CD4-positive, alpha-beta T cell treated with Interleukin-2 at 100 ng/mL for 4 hours (primary cell): ENCODE measurements at regions not wholly inside any gene's neighbourhood (a gene's known extent, or its start where the extent isn't known, plus 50 kb on each side); places are given as distances from the start of the nearest gene placed in this dataset.
"Not testable (repeated sequence)": the region's sequence is repeated elsewhere in the genome, so short reads cannot be mapped to it uniquely, and the experiment has no call there.

Experiments
- DNase-seq: peaks from one replicate; pipeline ENCODE4 v3.0.0-alpha.2; 2020; ENCODE audit warnings: low spot score

DNA sequence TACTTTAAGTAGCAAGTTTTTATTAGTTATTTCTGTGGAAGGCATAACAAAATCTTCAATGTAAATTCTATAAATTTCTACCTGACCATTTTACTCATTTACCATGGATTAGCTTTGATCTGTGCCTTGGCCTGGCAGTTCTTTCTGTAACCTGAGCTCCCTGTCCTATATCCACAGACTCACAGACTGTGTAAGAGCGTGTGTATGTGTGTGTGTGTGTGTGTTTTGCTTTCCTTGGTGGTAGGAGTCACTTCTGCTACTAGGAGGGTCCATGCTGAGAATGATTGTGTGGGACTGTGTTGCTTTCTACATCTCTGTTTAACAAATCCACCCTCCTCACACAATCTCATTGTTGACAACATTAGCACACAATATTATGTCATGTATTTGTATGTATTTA lies 221.2 kb upstream of the PELI2 start:
- no peak for DNase-seq

DNA sequence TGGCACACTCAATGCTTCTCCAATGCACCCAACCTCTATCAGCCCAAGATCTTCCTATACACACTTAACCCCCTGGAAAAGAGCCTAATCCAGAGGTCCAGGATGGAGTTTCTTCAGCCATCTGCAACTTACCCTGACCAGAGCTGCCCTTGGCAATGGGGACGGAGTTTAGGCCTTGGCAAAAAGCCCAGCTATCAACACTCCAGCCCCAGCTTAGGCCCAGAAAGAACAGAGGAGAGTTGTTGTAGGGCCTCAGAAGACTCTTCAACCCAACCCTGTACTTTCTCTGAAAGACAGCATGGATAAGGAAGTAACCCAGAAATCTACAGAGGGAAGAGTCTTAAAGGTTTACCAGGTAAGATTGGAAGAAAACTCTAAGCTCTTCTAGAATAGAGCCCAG lies 219.3 kb upstream of the PELI2 start:
- DNase-seq: no peak

- DNase-seq: no peak
Observed at GRCh38 chr14:55899531-55899930, 218.7 kb upstream of the PELI2 start.

- no peak for DNase-seq
Observed at GRCh38 chr14:55900749-55901148, 217.5 kb upstream of the PELI2 start.

DNA sequence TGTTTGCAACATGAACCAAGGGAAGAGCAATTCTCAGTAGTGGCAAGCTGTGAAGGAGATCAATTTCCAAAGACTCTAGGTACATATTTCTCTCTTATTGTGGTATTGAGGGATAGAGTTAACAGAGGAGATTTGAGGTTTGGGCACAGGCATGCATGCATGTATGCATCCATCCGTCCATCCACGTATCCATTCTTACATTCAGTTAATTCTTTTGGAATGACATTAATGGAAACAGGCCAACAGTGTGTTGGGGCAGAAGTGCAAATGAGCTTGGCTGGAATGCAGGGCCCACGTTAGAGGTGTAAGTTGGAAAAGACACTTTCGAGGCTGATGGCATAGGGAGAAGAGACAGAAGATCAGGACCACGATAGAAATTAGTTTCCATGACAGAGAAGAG lies 216.9 kb upstream of the PELI2 start:
- no peak for DNase-seq

GRCh38 chr14:55902241-55902640 lies 216.0 kb upstream of the PELI2 start:
- DNase-seq: no peak

DNA sequence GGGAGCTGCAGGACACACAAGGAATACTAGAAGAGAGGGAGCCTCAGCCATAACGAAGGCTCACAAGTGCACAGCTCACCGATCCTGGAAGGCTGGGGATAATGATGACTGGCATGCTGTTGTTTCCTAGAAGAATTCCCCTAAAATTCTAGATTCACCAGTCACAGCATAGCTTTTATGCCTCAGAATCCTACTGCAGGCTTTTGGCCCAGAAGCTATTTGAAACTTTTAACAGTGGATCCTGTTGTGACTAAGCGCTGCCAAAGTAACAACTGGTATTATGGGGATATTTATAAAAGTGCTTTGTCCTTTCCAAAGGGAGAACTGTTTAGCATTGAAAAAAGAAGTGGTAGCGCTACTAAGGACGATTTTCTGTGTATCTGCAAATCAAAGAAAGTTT lies 214.1 kb upstream of the PELI2 start:
- DNase-seq: no peak

DNA sequence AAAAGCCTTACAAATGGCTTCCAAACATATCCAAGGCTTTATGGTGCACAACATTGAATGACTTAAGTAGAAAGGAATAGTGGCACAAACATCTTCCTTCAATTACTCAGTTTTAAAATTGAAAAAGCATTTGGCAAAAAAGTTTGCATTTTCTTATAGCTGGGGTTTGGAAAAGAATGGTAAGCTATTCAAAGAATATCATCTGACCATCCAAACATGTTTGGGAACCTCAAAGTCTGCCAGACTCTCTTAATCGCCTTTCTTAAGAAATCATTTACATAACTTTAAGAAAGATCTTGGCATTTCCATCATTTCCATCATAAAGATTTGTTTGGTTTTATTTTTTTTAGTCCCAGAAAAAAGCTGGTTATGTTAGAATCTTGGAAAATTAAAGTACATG lies 210.1 kb upstream of the PELI2 start:
- DNase-seq: no peak

- DNase-seq: no peak
Observed at GRCh38 chr14:55909879-55910278, 208.3 kb upstream of the PELI2 start.

DNA sequence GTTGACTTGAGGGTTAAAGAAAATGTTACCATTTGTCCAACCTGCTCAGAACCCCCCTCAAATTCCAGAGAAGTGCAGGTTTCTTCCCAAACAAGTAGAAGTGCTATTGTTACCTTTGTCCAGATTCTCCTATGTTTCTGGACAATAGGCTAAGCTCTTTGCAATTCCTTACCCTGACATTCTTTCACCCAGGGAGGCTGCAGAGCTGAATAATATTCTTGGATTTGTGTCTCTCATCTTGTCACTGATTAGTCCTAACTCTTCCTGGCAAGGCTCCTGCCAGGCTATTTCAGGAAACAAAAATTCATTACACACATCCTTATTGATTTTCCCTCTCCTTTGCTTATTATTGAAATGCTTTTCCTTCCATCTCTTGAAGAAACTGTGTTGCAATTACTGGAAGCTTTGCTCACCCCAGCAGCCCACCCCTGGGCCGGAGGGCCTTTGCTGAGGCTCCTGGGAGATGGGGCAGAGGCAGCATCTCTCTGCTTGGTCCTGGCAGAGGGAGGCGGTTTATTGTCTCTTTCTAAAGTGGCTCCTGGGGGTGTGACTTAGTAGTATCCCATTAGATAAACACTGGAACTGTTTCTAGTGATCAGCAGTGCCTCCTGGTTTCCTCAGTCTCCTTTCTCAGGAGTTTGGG lies 207.5 kb upstream of the PELI2 start:
- DNase-seq: no peak

DNA sequence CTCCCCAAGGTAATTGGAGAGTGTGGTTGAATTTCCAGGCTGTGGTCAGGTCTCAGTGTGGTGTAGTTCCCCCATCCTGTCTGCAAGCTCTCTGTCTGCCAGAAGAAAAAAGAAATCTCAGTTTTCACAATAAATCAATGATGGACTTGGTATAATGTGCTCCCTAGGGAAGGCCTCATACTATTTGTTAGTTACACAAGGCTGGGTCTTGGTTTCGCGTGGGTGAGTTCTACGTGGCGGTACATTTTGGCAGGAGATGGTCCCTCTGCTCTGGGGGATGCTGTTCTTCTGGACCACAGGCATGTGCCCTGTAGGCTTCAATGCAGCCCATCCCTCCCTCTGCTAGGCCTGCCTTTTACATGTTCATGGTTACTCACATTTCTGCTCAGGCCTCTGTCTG lies 206.4 kb upstream of the PELI2 start:
- no peak for DNase-seq

DNA sequence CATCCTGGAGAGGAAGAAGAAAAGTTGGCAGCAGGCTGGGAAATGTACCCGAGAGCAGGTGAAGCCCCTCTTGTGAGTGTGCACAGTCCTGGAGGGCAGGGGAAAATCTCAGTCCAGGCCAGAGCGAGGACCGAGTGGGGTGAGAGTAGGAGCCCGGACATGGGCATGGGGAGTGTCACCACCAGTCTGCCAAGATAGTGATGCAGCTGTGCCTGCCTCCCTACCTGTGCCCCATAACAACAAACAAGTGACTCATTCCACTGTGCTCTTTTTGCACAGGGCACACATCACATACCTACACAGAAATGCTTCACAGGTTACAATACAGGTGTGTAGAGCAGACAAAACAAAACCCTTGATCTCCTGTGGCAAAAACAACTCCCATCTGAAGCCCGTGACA lies 205.9 kb upstream of the PELI2 start:
- DNase-seq: no peak

DNA sequence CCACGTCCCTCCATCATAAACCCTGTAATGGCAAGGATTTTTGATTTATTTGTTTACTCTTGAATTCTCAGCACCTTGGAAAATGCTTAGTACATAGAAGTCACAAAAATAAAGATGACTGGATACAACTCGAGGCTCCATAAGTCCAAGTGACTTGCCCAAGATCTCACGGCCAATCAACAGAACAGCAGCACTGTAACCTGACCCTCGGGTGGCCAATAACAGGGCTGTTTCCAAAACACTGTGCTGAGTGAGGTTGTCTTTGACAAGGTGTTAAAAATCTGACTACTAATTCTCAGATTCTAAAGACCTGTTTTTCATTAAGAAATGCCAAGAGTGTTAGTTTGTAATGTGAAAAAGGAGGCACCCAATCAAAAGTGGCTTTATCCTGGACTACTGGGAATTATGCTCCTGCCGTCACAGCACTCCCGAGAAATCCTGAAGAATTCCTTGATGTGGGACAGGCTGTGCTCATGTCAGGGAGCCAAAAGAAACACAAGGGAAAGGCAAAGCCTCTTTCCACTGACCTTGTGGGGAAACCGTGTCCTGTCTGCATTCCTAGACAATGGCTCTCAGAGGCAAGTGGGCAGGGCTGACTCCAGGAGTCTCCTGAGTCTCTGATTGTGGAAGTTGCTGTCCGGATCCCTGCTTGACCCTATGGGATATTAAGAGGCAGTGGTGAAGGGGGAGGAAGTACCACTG lies 204.7 kb upstream of the PELI2 start:
- no peak for DNase-seq

- DNase-seq: no peak
Observed at GRCh38 chr14:55914771-55915170, 203.4 kb upstream of the PELI2 start.

GRCh38 chr14:55915456-55915855 lies 202.8 kb upstream of the PELI2 start:
- no peak for DNase-seq

DNA sequence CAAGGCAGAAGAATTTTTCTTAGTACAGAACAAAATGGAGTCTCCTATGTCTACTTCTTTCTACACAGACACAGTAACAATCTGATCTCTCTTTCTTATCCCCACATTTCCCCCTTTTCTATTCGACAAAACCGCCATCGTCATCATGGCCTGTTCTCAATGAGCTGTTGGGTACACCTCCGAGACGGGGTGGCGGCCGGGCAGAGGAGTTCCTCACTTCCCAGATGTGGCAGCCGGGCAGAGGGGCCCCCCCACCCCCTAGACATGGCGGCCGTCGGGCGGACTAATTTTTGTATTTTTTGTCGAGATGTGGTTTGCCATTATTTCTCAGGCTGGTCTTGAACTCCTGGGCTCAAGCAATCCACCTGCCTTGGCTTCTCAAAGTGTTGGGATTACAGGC lies 198.4 kb upstream of the PELI2 start:
- not testable (repeated sequence) for DNase-seq

DNA sequence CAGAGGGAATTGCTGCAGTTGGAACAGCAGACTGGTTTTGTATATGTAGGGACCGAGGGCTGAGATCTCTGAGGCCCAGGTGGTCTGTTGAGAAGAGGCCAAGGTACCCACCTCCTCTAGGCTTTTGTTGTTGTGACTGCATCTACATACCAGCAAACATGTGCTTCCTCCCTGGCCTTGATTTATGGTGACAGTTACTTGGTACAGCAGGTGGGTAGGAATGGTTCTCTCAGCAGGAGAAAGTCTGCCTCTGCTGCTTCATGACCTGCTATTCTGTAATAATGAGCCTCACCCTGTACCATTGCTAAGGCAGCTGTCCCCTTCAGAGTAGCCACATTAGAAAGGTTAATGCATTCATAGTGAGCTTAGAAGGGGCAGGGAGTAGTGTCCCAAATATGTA lies 196.7 kb upstream of the PELI2 start:
- DNase-seq: no peak

GRCh38 chr14:55926007-55926406 lies 192.2 kb upstream of the PELI2 start:
- no peak for DNase-seq

- no peak for DNase-seq
Observed at GRCh38 chr14:55927028-55927427, 191.2 kb upstream of the PELI2 start.

- no peak for DNase-seq
Observed at GRCh38 chr14:55928276-55928675, 189.9 kb upstream of the PELI2 start.

- no peak for DNase-seq
Observed at GRCh38 chr14:55929136-55929535, 189.1 kb upstream of the PELI2 start.

GRCh38 chr14:55930016-55930784 lies 188.0 kb upstream of the PELI2 start:
- no peak for DNase-seq

- no peak for DNase-seq
Observed at GRCh38 chr14:55936691-55937090, 181.5 kb upstream of the PELI2 start.
